ENCODE measurements at regions not wholly inside any gene's neighbourhood (a gene's known extent, or its start where the extent isn't known, plus 50 kb on each side); places are given as distances from the start of the nearest gene placed in this dataset.

- Histone ChIP-seq H3K36me3 (ENCODE audit: control insufficient read depth, insufficient read depth, low read length) (no peaks in the 10 kb centered on the region), H3K4me3 (ENCODE audit: low read depth, low read length) (no peak overlapping the region), H3K27me3 (ENCODE audit: control insufficient read depth, insufficient read depth, low read length) (no peaks in the 10 kb centered on the region)
- DNase-seq (ENCODE audit: low read depth), result no peak
- no peak for TF ChIP-seq CTCF (IDR thresholded peaks at IDR 0.05; ENCODE audit: insufficient read depth, low read length, poor library complexity, severe bottlenecking)
These were observed 1052.3 kb downstream of the AACS start for GRCh38 chr12:126117502-126117901.

DNA sequence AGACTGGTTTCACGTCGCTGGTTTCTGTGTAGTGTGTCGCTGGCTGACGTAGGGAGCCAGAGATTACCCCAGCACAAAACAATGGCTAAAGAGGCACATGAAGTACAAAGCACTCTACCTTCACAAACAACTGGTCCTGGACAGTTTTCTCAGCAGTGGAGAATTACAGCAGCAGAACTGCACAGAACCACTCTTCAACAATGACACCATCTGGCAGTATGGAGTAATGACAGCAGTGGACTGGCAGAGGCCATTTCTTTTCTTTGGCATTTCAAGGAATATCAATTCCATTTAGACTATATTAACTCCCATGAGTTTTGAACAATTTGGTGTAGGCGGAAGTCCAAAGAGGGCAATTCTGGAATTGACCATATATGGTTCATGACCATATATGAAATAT, 1074.1 kb downstream of the AACS start:
- H3K27me3 ChIP-seq (ENCODE audit: control insufficient read depth, insufficient read depth, low read length), result no peaks in the 10 kb centered on the region
- DNase-seq (ENCODE audit: low read depth), result no peak
- H3K4me3 ChIP-seq (ENCODE audit: low read depth, low read length), result no peak overlapping the region
- H3K36me3 ChIP-seq (ENCODE audit: control insufficient read depth, insufficient read depth, low read length), result no peaks in the 10 kb centered on the region
- no peak for TF ChIP-seq CTCF (IDR thresholded peaks at IDR 0.05; ENCODE audit: insufficient read depth, low read length, poor library complexity, severe bottlenecking)

DNA sequence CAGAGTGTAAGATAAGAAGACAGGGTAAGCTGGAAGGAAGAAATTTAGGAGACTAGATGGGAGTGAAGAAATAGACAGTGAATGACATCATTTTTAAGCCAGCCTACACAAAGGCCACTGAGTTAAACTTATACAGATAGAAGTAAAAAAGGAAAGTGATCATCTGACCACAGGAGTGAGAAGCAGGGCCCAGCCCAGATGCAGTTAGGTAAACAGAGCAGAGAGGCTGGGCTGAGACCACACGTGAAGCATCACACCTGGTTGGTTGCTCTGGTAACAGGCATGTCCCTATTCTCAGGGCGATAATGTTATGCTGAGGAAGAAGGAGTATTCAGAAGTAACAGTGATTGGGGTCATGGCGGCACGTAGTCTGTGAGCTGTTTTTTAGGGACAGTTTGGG, 1079.4 kb downstream of the AACS start:
- Histone ChIP-seq H3K27me3 (ENCODE audit: control insufficient read depth, insufficient read depth, low read length) (no peaks in the 10 kb centered on the region), H3K4me3 (ENCODE audit: low read depth, low read length) (no peak overlapping the region), H3K36me3 (ENCODE audit: control insufficient read depth, insufficient read depth, low read length) (no peaks in the 10 kb centered on the region)
- no peak for TF ChIP-seq CTCF (IDR thresholded peaks at IDR 0.05; ENCODE audit: insufficient read depth, low read length, poor library complexity, severe bottlenecking)
- DNase-seq (ENCODE audit: low read depth), result no peak

- no peak for DNase-seq (ENCODE audit: low read depth)
- Histone ChIP-seq H3K4me3 (ENCODE audit: low read depth, low read length) (no peak overlapping the region), H3K27me3 (ENCODE audit: control insufficient read depth, insufficient read depth, low read length) (no peaks in the 10 kb centered on the region), H3K36me3 (ENCODE audit: control insufficient read depth, insufficient read depth, low read length) (no peaks in the 10 kb centered on the region)
- TF ChIP-seq CTCF (IDR thresholded peaks at IDR 0.05; ENCODE audit: insufficient read depth, low read length, poor library complexity, severe bottlenecking), result no peak
These were observed 1082.1 kb downstream of the AACS start for GRCh38 chr12:126147321-126147720.

DNA sequence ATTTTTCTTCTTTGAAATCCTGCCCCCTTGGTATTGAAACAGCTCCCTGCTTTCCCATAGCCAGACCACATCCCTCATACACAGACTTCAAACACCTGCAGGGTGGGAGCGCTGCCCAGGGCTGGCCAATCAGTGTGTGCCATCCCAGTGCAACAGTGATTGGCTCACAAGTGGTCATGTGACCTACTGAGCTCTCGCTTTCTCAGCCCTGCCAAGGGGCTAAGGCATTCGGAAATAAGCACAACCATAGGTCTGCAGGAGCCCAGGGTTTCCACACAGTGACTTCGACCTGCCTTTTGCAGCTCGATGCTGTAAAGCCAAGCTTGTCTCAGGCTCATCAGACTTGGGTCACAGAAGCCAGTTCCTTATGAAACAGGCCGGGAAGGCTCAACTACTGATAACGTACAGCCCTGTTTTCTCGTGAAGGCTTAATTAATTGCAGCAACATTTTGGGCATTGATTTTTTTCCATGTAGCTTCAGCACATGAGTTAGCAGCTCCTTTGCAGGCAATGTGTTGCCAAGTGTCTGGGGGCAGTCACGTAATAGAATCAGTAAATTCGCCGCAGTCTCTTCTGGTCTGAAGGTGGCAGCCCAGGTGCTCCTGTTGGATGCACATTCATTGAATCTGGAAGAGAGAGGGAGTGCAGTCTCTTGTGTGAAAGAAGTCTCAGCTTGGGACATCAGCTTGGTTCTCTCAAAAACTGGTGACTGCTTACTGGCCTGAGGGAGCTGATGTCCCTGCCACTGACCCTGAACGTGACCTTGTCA, 1091.8 kb downstream of the AACS start:
- DNase-seq (ENCODE audit: low read depth), result no peak
- Histone ChIP-seq H3K4me3 (ENCODE audit: low read depth, low read length) (no peak overlapping the region), H3K27me3 (ENCODE audit: control insufficient read depth, insufficient read depth, low read length) (no peaks in the 10 kb centered on the region), H3K36me3 (ENCODE audit: control insufficient read depth, insufficient read depth, low read length) (no peaks in the 10 kb centered on the region)
- TF ChIP-seq CTCF (IDR thresholded peaks at IDR 0.05; ENCODE audit: insufficient read depth, low read length, poor library complexity, severe bottlenecking), result no peak

DNA sequence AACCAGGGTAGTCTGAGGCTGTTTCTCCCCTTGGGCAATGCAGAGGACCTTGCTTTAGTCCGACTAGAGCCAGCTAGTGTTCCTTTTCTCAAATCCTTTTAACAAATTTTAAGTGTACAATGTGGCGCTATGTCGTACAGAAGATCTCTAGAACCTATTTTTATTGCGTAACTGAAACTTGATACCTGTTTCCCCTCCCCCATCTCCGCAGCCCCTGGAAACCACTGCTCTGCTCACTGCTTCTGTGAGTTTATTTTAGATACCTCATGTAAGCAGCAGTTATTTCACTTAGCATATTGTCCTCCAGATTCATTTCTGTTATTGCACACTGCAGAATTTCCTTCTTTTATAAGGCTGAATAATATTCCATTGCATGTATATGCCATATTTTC, 1092.3 kb downstream of the AACS start:
- no peaks in the 10 kb centered on the region for H3K27me3 ChIP-seq (ENCODE audit: control insufficient read depth, insufficient read depth, low read length)
- no peak for DNase-seq (ENCODE audit: low read depth)
- no peaks in the 10 kb centered on the region for H3K36me3 ChIP-seq (ENCODE audit: control insufficient read depth, insufficient read depth, low read length)
- H3K4me3 ChIP-seq (ENCODE audit: low read depth, low read length), result no peak overlapping the region
- no peak for TF ChIP-seq CTCF (IDR thresholded peaks at IDR 0.05; ENCODE audit: insufficient read depth, low read length, poor library complexity, severe bottlenecking)
